WI38 (cell line): ENCODE measurements at regions not wholly inside any gene's neighbourhood (a gene's known extent, or its start where the extent isn't known, plus 50 kb on each side); places are given as distances from the start of the nearest gene placed in this dataset.

Experiments used
- H3K4me3 ChIP-seq: 2 replicates; pipeline ENCODE4 v1.5.1; 2011; ENCODE audit warnings: low read depth, mild to moderate bottlenecking, control low read depth, low read length
- CTCF ChIP-seq: IDR thresholded peaks from 2 replicates; pipeline ENCODE4 v1.5.1; 2012; ENCODE audit warnings: low read depth, mild to moderate bottlenecking, control low read depth, low read length

DNA sequence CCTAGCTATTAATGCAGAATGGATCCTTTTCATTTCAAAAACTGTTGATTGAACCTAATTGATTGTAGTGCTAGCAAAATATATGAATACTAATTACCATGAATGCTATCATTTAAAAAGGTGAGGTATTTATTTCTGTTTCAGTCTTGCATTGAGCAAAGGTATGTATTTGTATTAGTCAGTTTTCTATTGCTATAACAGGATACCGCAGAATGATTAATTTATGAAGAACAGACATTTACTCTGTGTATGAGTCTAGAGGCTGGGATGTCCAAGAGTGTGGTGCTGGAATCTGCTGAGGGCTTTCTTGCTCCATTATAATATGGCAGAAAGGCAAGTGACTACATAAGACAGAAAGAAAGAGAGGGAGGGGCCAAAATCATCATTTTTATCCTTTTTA, 199.2 kb downstream of the KIF20B start:
- TF ChIP-seq CTCF = no peak
- H3K4me3 ChIP-seq = no peak overlapping the region

DNA sequence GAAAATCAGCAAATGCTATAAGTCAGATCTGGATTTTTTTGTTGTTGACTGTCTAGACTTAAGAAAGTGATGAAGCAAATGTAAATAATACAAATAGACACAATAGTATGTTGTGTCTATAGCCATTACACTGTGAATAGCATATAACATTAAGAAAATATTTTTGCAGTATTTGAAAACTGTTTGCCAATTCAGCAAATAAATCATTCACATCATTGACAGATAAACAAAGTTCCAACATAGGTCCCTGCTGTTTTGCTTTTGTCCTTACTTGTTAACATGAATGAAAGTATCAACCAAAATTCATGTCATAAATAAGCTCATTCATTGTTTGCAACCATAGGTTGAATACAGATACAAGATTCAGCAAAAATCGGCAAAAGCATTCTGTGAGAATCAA, 200.5 kb downstream of the KIF20B start:
- no peak overlapping the region for H3K4me3 ChIP-seq
- no peak for TF ChIP-seq CTCF

- no peak overlapping the region for H3K4me3 ChIP-seq
- no peak for TF ChIP-seq CTCF
Measured at GRCh38 chr10:89904755-89905154, 203.4 kb downstream of the KIF20B start.

- no peak overlapping the region for H3K4me3 ChIP-seq
- TF ChIP-seq CTCF = no peak
Measured at GRCh38 chr10:89909752-89910151, 208.4 kb downstream of the KIF20B start.

DNA sequence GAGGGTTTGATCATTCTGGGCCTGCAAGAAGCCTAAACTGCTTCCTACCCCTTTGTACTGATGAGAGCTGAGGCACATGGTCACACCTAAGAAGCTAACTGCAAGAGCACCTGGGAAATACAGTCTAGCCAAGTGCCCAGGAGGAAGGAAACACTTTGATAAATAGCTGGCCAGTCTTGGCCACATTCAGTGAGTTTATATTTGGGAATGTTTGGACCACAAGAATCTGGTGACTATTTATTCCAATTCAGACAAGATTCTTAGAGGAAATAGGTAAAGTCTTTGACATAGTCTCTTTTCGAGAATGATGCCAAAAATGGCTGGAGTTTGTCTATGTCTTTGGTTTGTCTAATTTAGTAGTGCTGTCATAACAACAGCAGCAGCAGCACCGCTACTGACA, 213.6 kb downstream of the KIF20B start:
- no peak for TF ChIP-seq CTCF

DNA sequence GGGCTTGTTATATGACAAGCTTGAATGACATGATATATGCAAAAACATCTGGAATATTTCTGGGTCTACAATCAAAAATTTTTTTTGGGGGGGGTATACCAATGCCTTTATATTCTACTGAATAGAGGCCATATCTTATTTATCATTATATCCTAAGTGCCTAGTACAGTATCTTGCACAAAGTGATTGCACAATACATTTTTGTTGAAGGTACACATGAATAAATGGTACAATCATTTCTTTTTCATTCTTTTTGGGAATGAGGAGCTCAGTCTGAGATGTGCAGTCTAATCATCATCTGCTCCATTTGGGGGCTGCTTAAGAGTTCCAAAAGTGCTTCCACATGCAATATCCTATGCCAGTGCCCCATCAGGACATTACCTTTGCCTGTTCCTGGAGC, 214.6 kb downstream of the KIF20B start:
- no peak for TF ChIP-seq CTCF
- H3K4me3 ChIP-seq = no peak overlapping the region

More for the DNA sequence above, 213.6 kb downstream of the KIF20B start:
- H3K4me3 ChIP-seq = no peak overlapping the region

DNA sequence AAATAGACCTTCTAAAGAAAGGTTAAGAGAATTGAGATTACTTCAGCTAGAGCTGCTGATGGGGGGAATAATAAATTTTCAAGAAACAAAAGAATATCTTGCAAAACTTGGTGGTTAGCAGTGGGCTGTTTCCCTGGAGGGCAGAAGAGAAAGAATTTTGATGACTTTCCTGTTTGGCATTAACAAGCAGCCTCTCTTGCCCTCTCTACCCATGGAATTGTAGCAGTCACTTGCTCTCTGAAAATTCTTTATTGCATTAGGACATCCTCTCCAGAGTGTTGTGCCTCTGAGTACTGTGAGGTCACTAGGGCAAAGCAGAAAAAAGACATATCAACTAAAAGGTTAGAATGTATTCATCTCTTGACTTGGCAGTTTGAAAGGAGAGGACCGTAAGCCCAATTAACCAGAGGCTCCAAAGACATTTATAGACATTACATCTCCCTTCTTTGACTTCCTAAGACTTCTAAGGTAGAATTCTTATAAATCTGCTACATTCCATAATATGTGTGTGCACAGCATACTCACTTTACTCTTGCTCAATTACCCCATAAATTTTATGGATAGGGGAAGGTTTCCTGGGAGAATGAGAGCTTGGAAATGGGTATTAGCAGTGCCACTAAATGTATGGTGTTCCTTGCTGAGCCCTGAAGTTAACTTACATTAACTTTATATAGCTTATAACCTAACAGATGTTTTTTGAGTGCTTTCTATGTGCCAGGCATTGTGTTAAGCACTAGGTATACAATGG, 215.3 kb downstream of the KIF20B start:
- H3K4me3 ChIP-seq = no peak overlapping the region
- TF ChIP-seq CTCF = no peak
